Cardiac fibroblast (primary cell): ENCODE measurements at regions not wholly inside any gene's neighbourhood (a gene's known extent, or its start where the extent isn't known, plus 50 kb on each side); places are given as distances from the start of the nearest gene placed in this dataset.

Experiments used
- DNase-seq, 2 donors: peaks; one replicate each; pipeline versions ENCODE4 v3.0.0 to v3.0.0-alpha.2; 2010; ENCODE audit warnings: low read depth in 2 of 2
- H3K4me3 ChIP-seq, 2 donors: replicated peaks in 1 of 2; 1 replicate in 1 of 2; 2 replicates in 1 of 2; pipeline ENCODE4 v1.5.1; 2011; ENCODE audit warnings: low read depth in 2 of 2, low read length in 2 of 2, mild to moderate bottlenecking in 2 of 2, moderate library complexity in 1 of 2
- CTCF ChIP-seq: IDR thresholded peaks from one replicate; pipeline ENCODE4 v1.5.1; 2011; ENCODE audit warnings: low read depth, mild to moderate bottlenecking, low read length, inconsistent platforms

GRCh38 chr2:404581-404980 lies 116.7 kb upstream of the ALKAL2 start:
- no peak overlapping the region for H3K4me3 ChIP-seq
- no peak for TF ChIP-seq CTCF
- no peak for DNase-seq

GRCh38 chr2:403682-404081 lies 115.8 kb upstream of the ALKAL2 start:
- H3K4me3 ChIP-seq, result no peak overlapping the region
- TF ChIP-seq CTCF, result no peak
- no peak for DNase-seq

GRCh38 chr2:402721-403120 lies 114.8 kb upstream of the ALKAL2 start:
- TF ChIP-seq CTCF, result no peak
- DNase-seq, result no peak
- no peak overlapping the region for H3K4me3 ChIP-seq

GRCh38 chr2:402206-402605 lies 114.3 kb upstream of the ALKAL2 start:
- TF ChIP-seq CTCF, result no peak
- no peak overlapping the region for H3K4me3 ChIP-seq
- no peak for DNase-seq

- no peak for TF ChIP-seq CTCF
- no peak overlapping the region for H3K4me3 ChIP-seq
- DNase-seq, result no peak
Measured at GRCh38 chr2:401019-401679, 113.3 kb upstream of the ALKAL2 start.

- no peak for DNase-seq
- no peak for TF ChIP-seq CTCF
- H3K4me3 ChIP-seq, result no peak overlapping the region
Measured at GRCh38 chr2:397926-398325, 110.0 kb upstream of the ALKAL2 start.

GRCh38 chr2:397521-397920 lies 109.6 kb upstream of the ALKAL2 start:
- TF ChIP-seq CTCF, result no peak
- DNase-seq, result no peak
- H3K4me3 ChIP-seq, result no peak overlapping the region
